Epithelial cell of proximal tubule (primary cell): ENCODE measurements at regions not wholly inside any gene's neighbourhood (a gene's known extent, or its start where the extent isn't known, plus 50 kb on each side); places are given as distances from the start of the nearest gene placed in this dataset.

Experiments
- DNase-seq: peaks from one replicate; pipeline ENCODE4 v3.0.0-alpha.2; 2011; ENCODE audit warnings: low read depth
- H3K4me3 ChIP-seq: 2 replicates; pipeline ENCODE4 v1.5.1; 2011; ENCODE audit warnings: low read depth, mild to moderate bottlenecking, low read length
- CTCF ChIP-seq: conservative IDR thresholded peaks from 2 replicates; pipeline ENCODE4 v1.5.1; 2012; ENCODE audit warnings: low read depth, mild to moderate bottlenecking, low read length

- no peak for TF ChIP-seq CTCF
- H3K4me3 ChIP-seq = no peak overlapping the region
- DNase-seq = no peak
These were observed 206.2 kb downstream of the PABPC4L start for GRCh38 chr4:133995243-133995960.

GRCh38 chr4:133982533-133983224 lies 218.9 kb downstream of the PABPC4L start:
- no peak for TF ChIP-seq CTCF
- DNase-seq = no peak

GRCh38 chr4:133981327-133981726 lies 220.3 kb downstream of the PABPC4L start:
- no peak for TF ChIP-seq CTCF
- DNase-seq = no peak

More at GRCh38 chr4:133982533-133983224, 218.9 kb downstream of the PABPC4L start:
- no peak overlapping the region for H3K4me3 ChIP-seq

GRCh38 chr4:133972586-133972985 lies 229.0 kb downstream of the PABPC4L start:
- no peak for TF ChIP-seq CTCF
- DNase-seq = no peak
- H3K4me3 ChIP-seq = no peak overlapping the region

More at GRCh38 chr4:133981327-133981726, 220.3 kb downstream of the PABPC4L start:
- H3K4me3 ChIP-seq = no peak overlapping the region

- TF ChIP-seq CTCF = no peak
- no peak for DNase-seq
- H3K4me3 ChIP-seq = no peak overlapping the region
These were observed 232.3 kb downstream of the PABPC4L start for GRCh38 chr4:133969202-133969848.

- TF ChIP-seq CTCF = no peak
- no peak for DNase-seq
- H3K4me3 ChIP-seq = no peak overlapping the region
These were observed 233.4 kb downstream of the PABPC4L start for GRCh38 chr4:133968174-133968573.
